GM19372 (cell line): ENCODE measurements at regions not wholly inside any gene's neighbourhood (a gene's known extent, or its start where the extent isn't known, plus 50 kb on each side); places are given as distances from the start of the nearest gene placed in this dataset.

Experiments
- ATAC-seq: cut with Tn5 transposase; IDR thresholded peaks from one replicate; pipeline ENCODE4 v1.9.1; 2021; ENCODE audit warnings: mild to moderate bottlenecking, low read depth, moderate library complexity; ENCODE audit not compliant: unreplicated experiment

DNA sequence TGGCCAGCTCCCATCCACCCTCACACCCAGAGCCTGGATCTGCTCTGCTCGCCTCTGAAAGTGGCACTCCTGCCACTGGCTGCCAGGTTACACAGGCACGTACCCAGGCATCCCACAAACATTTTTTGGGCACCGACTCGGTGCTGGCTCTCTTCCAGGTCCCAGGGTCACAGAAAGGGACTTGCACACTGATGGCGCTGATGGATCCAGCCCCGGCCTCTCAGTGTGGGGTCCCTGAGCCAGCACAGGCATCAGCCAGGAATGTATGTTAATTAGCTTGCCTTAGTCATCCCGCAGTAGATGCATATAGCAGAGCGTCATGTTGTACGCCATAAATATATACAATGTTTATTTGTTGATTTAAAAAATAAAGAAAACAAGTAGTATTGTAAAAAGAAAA lies 537.2 kb downstream of the NPHP4 start:
- no peak for ATAC-seq

DNA sequence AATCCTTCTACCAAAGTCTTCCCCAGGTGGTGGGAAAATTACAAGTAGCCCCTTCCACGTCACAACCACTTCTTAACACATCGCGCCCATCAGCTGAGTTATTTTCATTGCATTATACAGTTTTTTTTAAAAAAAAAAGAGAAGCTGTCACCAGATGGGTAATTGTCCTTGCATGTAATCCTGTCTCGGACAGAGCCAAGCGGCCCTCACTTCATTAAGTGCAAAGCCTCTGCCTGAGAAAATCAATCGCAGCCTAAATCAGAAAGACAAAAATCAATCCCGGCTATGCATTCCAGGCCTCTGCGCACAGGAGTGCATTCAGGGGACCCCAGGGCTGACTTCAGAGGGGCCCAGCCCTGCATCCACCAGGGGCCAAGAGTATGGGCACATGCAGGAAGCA lies 538.9 kb downstream of the NPHP4 start:
- no peak for ATAC-seq

DNA sequence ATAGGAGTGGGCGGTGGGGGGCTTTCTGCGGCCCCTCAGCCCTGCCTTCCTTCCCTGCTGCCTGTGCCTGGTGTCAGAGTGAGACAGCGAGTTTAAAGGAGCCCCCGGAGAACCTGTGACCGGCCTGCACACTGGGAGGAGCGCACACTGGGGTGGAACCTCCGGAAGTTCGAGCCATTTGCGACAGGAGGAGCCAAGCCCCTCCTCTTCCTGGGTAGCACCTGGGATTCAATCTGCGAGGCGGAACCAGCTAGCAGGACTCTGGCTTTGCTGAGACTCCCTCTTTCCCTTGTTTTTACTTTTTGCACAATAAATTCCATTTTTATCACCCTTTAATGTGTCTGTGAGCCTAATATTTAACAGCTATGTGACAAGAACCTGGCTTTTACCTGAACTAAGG lies 540.6 kb downstream of the NPHP4 start:
- ATAC-seq, result no peak

DNA sequence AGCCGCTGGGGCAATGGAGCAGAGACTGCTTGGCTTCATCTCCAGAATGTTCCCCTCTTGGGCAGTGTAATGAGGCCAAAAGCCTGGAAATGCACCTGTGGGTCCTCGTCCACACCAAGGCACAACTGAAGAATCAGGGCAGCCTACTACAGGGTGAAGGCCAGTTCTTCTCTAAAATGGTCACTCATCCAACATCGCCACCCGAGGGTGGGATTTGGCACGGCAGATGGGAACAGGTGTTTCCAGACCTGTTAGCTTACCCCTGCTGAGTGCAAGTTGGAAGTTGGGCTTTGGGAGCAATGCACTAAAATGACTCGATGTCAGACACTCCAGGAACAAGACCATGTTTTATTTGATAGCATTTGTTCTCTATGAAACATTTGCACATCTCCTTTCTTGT lies 543.7 kb downstream of the NPHP4 start:
- ATAC-seq, result no peak

DNA sequence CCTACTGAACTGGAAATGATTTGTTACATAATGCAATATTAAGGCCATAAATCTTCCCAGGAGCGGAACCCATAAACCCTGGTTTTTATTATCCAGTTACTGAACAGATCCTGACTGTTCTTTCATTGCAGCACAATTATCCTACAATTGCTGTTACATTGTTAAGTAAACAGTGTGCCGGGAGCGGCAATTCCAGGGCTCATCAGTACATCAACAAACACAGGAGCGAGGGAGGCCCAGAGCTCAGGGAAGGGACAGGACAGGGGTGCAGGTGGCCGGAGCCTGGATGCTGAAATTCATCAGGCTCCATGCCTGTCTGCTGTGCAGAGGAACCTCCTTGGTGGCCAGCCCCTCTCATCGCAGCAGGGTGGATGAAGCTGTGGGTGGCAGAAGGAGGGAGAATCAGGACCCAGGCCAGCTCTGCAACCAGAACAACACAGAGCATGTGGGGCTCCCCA lies 544.7 kb downstream of the NPHP4 start:
- ATAC-seq, result no peak

DNA sequence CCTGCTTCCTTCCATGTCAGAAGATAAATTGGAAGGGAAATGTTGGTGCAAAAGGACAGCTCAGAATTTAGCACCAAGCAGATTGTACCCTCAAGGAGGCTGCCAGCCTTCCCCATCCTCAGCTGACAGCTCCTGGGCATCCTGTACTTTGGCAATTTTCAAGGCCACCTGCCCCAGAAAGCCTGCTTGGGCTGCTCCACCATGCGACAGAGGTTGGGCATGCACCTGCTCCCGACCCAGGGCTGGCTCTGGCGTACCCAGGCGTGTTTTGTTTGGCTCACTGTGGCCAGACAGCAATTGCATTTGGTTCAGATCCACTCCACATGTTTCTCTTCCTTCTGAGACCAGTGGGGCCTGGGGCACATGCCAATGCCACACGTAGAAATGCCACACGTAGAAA lies 547.8 kb downstream of the NPHP4 start:
- ATAC-seq, result no peak

DNA sequence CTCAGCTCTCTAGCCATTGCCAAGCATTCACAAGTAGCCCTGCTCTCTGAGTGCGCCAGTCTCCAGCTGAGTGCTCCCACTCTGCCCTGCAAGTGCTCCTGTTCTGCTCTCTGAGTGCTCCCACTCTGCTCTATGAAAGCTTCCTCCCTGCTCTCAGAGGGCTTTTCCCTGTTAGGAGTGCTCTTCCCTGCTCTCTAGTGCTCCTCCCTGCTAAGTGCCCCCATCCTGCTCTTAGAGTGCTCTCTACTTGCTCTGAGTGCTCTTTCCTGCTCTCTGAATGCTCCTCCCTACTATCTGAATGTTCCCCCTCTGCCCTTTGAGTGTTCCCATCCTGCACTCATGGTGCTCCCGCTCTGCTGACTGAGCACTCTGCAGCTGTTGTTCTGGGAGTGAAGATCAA lies 555.4 kb downstream of the NPHP4 start:
- no peak for ATAC-seq

DNA sequence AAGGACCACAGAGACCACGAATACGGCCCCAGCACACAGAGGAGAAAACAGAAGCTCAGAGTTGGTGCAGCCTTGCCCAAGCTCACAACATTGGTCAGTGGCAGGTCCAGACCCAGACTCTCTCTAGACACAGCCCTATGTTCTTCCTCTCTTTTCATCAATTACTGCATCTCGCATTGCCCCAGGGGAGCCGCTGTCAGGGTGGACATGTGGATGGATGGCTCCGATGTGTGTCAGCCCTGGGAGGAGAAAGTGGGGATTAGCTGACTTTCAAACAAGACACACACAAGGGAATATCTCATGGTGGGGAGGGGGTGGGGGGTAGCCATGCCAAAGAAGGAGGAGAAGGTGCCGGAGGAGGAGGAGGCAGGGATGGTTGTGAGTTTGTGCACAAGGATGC lies 556.8 kb downstream of the NPHP4 start:
- ATAC-seq, result no peak

DNA sequence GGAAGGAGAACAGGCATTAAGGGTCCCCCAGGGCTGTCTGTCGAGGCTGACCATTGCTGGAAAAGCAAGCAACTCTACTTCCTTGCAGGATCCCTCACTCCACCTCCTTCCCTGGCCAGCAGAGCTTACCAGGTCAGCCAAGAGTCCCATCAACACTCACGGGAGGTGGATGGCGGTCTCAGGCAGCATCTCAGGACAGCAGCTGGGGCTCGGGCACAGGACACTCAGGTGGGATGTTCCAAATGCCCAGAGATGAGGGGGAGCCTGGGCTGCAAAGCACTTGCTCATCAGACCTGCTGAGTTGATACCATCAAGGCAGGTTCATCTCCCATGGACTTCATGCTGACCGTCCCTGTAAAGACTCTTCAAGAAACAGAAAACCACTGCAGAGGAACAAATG lies 559.8 kb downstream of the NPHP4 start:
- ATAC-seq, result no peak

DNA sequence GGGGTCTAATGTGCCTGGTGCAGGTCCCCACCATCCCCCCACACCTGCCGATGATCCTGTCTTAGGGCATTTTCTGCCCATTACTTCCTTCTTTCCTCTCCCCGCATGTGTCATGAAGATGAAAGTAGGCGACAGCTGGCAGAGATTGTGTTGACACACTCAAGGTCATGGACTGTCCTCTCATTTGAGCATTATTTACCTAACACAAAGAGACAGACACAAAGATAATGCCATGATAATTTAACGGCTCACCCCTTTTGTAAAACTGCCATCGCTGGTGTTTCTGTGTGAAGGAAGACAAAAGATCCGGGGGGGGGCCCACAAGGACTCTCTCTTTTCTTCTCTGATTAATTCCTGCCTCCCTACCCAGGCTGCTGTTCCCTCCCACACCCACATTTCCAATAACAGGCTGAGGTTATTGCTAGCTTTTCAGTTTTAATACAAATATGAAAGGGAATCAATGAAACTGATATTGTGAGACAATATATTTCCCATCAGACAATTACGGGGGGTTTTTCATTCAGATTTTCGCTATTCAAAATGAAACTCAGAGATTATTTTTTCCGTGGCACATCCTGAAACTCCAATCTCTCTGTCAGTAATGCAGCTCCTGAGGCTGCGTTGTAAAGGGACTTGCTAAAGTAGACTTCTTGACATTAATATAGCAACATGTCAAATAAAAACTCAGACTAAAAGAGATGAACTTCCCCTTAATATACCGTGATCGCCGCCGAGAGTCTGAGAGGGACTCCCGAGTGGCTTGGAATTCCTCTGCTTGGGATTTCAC lies 561.1 kb downstream of the NPHP4 start:
- no peak for ATAC-seq

DNA sequence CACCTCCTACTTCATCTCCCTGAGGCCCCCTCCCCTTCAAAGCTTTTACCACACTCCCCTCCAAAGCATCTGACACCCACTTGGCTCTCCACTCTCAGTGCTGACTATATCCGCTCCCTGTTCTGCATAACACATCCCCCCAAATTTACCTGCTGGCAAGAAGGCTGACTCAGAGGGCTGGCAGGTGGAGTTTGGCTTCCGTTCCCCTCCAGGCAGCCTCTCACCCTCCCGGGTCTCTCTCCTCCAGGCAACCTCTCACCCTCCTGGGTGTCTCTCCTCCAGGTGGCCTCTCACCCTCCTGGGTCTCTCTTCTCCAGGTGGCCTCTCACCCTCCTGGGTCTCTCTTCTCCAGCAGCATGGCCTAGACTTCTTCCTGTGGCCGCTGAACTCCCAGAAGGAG lies 562.1 kb downstream of the NPHP4 start:
- no peak for ATAC-seq

DNA sequence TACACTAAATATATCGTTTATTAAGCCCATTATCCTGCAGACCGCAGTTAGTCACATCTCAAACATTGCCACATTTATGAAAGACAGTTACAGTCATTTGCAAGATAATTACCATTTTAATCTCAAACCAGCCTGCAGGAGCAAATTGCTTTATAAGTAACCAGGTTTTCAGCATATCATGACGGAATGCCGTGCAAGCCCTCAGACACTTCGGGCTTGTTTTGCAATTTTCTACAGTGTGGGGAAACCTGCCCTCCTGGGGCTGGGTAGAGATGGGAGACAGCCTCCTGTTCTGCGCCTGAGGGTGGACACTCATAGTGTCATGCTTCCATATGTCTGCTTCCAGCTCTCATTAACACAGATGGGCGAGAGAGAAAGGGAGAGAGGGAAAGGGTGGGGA lies 563.9 kb downstream of the NPHP4 start:
- ATAC-seq, result no peak

DNA sequence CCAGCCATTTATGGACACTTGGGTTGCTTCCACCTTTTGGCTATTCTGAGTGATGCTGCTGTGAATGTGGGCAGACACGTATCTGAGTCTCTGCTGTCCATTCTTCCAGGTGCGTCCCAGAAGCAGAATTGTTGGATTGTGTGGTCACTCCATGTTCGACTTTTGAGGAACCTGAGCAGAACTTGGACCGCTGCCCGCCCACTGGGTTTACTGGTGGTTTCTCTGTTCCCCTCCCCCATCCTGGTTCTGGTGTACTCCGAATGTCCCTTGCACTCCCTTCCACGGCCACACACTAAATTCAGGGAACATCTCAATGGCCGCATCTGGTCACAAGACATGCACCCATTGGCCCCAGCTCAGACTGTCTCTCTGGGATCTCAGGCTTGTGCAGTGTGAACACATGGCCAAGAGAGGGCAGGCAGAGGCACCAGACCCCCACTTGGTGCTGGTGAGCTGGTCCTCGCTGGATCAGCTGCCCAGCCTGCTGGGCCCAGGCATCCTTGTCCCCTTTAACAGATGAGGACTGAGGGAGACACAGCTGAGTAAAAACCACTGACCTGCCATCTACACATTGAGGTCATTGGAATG lies 565.1 kb downstream of the NPHP4 start:
- no peak for ATAC-seq

DNA sequence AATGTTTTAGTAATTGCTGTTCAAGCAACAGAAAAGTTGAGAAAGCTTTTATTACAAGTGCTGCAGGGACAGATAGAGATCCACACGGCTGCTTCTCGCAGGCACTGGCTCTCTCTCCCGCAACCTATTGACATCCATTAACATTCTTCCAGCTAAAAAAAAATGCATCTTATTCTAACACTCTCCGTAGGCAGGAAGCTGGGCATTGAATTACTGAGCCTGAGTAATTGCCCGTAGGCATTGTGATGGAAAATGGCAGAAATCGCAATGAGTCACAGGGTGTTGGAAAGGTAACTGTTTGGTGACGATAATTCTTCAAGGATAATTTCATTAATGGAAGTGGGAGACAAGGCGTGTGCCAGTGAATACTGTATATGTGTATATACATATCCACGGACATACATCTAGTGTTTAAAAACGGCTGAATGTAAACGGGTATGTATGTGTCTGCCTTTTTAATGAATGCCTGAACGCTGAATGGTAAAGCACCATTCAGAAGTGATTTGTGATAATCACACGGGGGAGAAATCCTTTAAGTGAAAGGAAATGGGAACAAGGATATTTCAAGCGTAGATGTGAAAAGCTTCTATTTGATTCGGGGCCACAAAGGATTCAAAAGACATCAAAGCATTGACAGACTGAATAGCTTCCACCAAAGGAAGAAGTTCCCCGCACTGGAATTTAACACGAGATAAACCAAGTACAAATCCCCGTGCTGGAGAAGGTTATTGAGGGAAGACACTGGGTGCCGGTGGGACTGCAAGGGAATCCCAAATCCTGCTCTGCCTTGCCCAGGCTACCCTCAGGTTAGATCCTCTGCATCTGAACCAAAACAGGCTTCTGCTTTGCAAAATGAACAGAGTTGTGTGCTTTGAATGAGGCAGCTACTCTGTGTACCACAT lies 567.2 kb downstream of the NPHP4 start:
- ATAC-seq, result no peak

DNA sequence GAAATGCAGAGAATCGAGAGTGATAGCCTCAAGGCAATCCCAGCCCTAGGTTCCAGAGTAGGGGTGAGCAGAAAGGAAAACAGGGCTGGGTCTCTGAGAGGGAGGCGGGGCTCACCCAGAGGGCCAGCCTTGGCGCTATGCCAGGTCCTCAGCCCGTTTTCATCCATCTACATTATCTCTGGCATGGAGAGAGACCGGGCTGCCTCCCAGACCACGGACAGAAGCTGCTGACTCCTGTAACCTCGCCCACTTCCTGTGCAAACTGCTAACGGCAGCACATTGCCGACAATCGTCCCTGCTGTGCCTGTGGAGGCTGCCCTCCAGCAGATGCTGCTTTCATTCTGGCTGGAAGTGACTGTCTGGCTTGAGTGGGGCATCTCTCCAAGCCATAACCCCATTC lies 569.1 kb downstream of the NPHP4 start:
- no peak for ATAC-seq

DNA sequence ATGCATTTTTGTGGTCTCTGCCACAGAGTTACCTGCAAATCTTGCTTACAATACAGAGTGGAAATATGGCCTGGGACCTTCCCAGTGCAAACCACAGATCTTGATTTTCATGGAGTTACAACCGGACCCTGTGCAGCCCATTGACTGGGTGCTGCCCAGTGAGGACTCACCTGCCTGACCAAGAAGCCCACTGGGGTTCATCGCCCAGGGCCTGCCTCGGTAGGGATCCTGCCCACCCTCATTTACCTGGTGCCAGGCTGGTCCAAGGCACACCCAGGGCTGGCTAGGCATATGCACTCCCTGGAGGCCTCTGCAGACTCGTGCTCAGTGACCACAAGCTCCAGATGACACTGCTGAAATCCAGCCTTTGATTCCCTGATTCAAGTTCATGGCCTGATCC lies 572.7 kb downstream of the NPHP4 start:
- ATAC-seq, result no peak

DNA sequence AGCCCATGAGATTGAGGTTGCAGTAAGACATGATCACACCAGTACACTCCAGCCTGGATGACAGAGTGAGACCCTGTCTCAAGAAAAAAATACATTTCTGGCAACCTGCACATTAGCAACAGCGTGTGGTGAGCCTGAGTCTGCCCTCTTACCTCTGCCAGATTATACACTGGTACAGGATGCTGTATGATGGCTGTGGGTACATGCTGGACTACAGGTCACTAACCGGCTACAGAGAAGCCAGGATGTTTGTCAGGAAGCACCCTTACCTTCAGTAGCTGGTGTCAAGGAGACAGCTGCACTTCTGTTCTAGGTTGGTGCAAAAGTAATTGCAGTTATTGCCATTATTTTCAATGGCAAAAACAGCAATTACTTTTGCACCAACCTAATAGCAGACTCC lies 575.7 kb downstream of the NPHP4 start:
- ATAC-seq, result no peak

DNA sequence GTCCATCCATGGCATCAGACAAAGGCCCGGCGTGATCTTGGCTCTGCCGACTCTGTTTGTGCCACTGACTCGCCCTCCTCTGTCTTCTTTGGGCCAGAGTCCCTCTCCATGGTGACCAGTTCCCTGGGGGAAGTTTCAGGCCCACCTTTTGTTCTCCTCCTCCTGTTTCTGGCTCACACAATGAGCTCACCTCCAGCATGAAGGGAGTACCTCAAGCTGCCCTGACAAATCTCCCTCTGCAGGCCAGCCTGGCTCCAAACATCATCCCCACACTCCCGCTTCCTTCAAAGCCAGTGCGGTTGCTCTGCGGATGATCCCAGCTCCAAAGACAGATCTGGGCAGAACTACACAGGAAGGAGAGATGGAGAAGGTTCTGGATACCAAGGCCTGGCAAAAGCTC lies 576.6 kb downstream of the NPHP4 start:
- ATAC-seq, result no peak

DNA sequence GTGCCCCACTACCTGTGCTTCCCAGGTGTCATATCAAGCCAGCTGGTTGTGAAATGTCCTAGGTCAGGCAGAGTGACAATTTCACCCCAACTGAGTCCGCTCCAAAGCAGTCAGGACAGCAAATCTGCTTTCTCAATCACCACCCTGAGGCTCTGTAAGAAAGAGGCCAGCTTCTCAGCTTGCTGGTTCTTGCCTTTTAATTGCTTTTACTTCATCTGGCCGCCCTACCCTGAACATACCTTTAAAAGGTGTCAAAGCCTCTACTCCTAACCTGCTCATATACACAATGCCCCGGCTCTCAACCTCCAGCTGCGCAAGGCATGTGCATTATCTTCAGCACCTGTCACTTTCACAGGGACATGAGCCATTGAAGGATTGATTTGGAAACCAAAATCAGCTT lies 581.6 kb downstream of the NPHP4 start:
- no peak for ATAC-seq

DNA sequence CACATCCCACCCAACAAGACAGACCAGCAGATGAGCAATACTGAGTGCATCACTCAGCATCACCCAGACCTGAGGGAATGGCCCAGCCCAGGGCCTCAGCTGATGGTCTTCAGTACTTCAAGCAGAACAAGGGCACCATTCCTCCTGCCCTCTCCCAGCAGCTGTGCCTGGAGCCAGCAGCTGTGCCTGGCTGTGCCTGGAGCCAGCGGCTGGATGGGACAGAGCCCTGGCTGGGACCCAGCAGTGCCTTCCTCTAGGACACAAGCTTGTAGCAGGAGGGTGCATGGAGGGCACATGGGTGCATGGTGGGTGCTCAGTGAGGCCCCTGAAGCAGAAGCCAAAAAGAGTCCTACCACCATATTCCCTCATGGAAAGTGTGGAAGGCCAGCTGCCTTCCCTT lies 583.8 kb downstream of the NPHP4 start:
- no peak for ATAC-seq

DNA sequence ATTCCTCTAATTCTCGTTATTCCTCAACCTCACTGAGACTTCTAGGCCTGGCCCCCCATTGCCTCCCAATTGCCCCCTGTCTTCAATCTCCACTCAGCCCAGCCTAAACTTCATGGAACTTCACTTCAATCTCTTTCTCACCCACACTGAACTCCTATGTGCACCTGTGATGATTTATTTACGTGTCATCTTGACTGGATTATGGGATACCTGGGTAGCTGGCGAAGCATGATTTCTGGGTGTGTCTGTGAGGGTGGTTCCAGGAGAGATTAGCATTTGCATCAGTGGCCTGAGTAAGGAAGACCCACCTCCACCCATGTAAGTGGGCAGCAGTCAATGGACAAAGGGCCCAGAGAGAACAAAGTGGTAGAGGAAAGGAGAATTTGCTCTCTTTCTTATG lies 587.0 kb downstream of the NPHP4 start:
- no peak for ATAC-seq
